ENCODE measurements at regions not wholly inside any gene's neighbourhood (a gene's known extent, or its start where the extent isn't known, plus 50 kb on each side); places are given as distances from the start of the nearest gene placed in this dataset.

GRCh38 chr14:104247336-104248202 lies 109.2 kb downstream of the KIF26A start:
- TF ChIP-seq CTCF (IDR thresholded peaks at IDR 0.05; ENCODE audit: borderline replicate concordance, extremely low read depth, low read length, poor library complexity, severe bottlenecking) (no peak), EZH2 (IDR thresholded peaks at IDR 0.05; ENCODE audit: borderline replicate concordance, low read depth, low read length, severe bottlenecking) (no peak)
